Panc1 (cell line): ENCODE measurements at regions not wholly inside any gene's neighbourhood (a gene's known extent, or its start where the extent isn't known, plus 50 kb on each side); places are given as distances from the start of the nearest gene placed in this dataset.

Experiments used
- ATAC-seq: fragments of 200-7000 bp; cut with Tn5 transposase; 2 replicates; pipeline ENCODE4 v1.9.1; 2020; ENCODE audit warnings: mild to moderate bottlenecking, moderate library complexity
- BruUV-seq: library from RNA; stranded (reverse); fragments of 400-500 nt; replicated peaks from 2 replicates; lab custom pipeline; 2021; lab: Mats Ljungman, UMichigan
- CTCF ChIA-PET: fragments of 300-600 bp; sonication (Branson Sonifier 250); formaldehyde crosslinking; loops from one replicate; lab custom pipeline; 2022; ENCODE audit warnings: antibody characterized with exemption; lab: Charles Lee
- POLR2A ChIA-PET: fragments of 300-600 bp; sonication (Branson Sonifier 250); formaldehyde crosslinking; loops from one replicate; lab custom pipeline; 2022; ENCODE audit warnings: antibody characterized with exemption; lab: Charles Lee
- DNase-seq: peaks from one replicate; pipeline ENCODE4 v3.0.0-alpha.2; 2010; ENCODE audit warnings: low read depth, low spot score
- H3K27ac ChIP-seq: 2 replicates; pipeline ENCODE4 v1.5.1; 2011; ENCODE audit warnings: mild to moderate bottlenecking, low read length, inconsistent platforms
- H3K27me3 ChIP-seq: fragments of 200-500 bp; sonication (Bioruptor generic); 2 replicates; pipeline ENCODE4 v1.6.0; 2014; ENCODE audit warnings: low read length, inconsistent platforms; ENCODE audit not compliant: control insufficient read depth, insufficient read depth
- H3K36me3 ChIP-seq: fragments of 200-500 bp; sonication (Bioruptor generic); 2 replicates; pipeline ENCODE4 v1.5.1; 2014; ENCODE audit warnings: inconsistent platforms, mild to moderate bottlenecking, low read length, moderate library complexity; ENCODE audit not compliant: control insufficient read depth, insufficient read depth
- H3K4me1 ChIP-seq: 2 replicates; pipeline ENCODE4 v1.5.1; 2011; ENCODE audit warnings: inconsistent platforms, mild to moderate bottlenecking, low read length, moderate library complexity; ENCODE audit not compliant: control insufficient read depth, insufficient read depth
- H3K4me3 ChIP-seq, 2 experiments: 2 replicates each; pipeline ENCODE4 v1.5.1; 2011 to 2012; ENCODE audit warnings: low read depth in 2 of 2, low read length in 2 of 2, mild to moderate bottlenecking in 2 of 2, inconsistent platforms in 1 of 2, moderate library complexity in 1 of 2
- H3K9me3 ChIP-seq: fragments of 200-500 bp; sonication (Bioruptor generic); 2 replicates; pipeline ENCODE4 v1.5.1; 2014; ENCODE audit warnings: low read depth, mild to moderate bottlenecking, inconsistent platforms, low read length, moderate library complexity; ENCODE audit not compliant: control insufficient read depth, insufficient read depth
- POLR2AphosphoS5 ChIP-seq: IDR thresholded peaks from 2 replicates; pipeline ENCODE4 v1.6.1; 2012; ENCODE audit warnings: mild to moderate bottlenecking, low read depth, low read length, moderate library complexity
- SIN3A ChIP-seq: IDR thresholded peaks from 2 replicates; pipeline ENCODE4 v1.6.1; 2012; ENCODE audit warnings: low read depth, mild to moderate bottlenecking, low read length, moderate library complexity, borderline replicate concordance; ENCODE audit not compliant: insufficient read depth
- TCF7L2 ChIP-seq: IDR thresholded peaks from 2 replicates; pipeline ENCODE4 v1.6.1; 2011; ENCODE audit warnings: mild to moderate bottlenecking, low read depth, low read length, inconsistent platforms
- in situ Hi-C: cut with HindIII; loops from 2 replicates; pipeline ENCODE4 v1.10.0; 2016; ENCODE audit warnings: low sequenced_read_pairs, low pct_unique_long_range_greater_than_20kb
- intact Hi-C: fragments of 100-400 bp; cut with micrococcal nuclease; formaldehyde crosslinking; loops from one replicate; pipeline ENCODE4 v1.10.0; 2022; ENCODE audit not compliant: unreplicated experiment
- TF ChIP-seq, protein P1 (sequence below): fragments of 450-650 bp; IDR thresholded peaks from 2 replicates; pipeline ENCODE4 v1.5.1; 2017; ENCODE audit warnings: mild to moderate bottlenecking
- TF ChIP-seq, protein P2 (sequence below), 2 experiments: IDR thresholded peaks; 2 replicates each; pipeline ENCODE4 v1.6.1; 2011 to 2012; ENCODE audit warnings: low read depth in 2 of 2, control low read depth in 1 of 2, low read length in 1 of 2, mild to moderate bottlenecking in 1 of 2, moderate library complexity in 1 of 2; ENCODE audit not compliant: insufficient read depth in 1 of 2

- DNase-seq (no peak), ATAC-seq (no peak)
- CTCF ChIA-PET: no interaction called here
- H3K4me1 ChIP-seq: no peaks in the 10 kb centered on the region
- BruUV-seq: no TSS peak
- H3K4me3 ChIP-seq: no peak overlapping the region
- H3K27me3 ChIP-seq: no peaks in the 10 kb centered on the region
- intact Hi-C loops (no loop called here), in situ Hi-C loops (no loop called here)
- POLR2A ChIA-PET: no interaction called here
- TF ChIP-seq, protein P1, sequence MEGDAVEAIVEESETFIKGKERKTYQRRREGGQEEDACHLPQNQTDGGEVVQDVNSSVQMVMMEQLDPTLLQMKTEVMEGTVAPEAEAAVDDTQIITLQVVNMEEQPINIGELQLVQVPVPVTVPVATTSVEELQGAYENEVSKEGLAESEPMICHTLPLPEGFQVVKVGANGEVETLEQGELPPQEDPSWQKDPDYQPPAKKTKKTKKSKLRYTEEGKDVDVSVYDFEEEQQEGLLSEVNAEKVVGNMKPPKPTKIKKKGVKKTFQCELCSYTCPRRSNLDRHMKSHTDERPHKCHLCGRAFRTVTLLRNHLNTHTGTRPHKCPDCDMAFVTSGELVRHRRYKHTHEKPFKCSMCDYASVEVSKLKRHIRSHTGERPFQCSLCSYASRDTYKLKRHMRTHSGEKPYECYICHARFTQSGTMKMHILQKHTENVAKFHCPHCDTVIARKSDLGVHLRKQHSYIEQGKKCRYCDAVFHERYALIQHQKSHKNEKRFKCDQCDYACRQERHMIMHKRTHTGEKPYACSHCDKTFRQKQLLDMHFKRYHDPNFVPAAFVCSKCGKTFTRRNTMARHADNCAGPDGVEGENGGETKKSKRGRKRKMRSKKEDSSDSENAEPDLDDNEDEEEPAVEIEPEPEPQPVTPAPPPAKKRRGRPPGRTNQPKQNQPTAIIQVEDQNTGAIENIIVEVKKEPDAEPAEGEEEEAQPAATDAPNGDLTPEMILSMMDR: no peak
- TF ChIP-seq SIN3A (no peak), POLR2AphosphoS5 (no peak), TCF7L2 (no peak)
- TF ChIP-seq, protein P2, sequence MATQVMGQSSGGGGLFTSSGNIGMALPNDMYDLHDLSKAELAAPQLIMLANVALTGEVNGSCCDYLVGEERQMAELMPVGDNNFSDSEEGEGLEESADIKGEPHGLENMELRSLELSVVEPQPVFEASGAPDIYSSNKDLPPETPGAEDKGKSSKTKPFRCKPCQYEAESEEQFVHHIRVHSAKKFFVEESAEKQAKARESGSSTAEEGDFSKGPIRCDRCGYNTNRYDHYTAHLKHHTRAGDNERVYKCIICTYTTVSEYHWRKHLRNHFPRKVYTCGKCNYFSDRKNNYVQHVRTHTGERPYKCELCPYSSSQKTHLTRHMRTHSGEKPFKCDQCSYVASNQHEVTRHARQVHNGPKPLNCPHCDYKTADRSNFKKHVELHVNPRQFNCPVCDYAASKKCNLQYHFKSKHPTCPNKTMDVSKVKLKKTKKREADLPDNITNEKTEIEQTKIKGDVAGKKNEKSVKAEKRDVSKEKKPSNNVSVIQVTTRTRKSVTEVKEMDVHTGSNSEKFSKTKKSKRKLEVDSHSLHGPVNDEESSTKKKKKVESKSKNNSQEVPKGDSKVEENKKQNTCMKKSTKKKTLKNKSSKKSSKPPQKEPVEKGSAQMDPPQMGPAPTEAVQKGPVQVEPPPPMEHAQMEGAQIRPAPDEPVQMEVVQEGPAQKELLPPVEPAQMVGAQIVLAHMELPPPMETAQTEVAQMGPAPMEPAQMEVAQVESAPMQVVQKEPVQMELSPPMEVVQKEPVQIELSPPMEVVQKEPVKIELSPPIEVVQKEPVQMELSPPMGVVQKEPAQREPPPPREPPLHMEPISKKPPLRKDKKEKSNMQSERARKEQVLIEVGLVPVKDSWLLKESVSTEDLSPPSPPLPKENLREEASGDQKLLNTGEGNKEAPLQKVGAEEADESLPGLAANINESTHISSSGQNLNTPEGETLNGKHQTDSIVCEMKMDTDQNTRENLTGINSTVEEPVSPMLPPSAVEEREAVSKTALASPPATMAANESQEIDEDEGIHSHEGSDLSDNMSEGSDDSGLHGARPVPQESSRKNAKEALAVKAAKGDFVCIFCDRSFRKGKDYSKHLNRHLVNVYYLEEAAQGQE (IDR thresholded peaks at IDR 0.05; ENCODE audit: insufficient read depth in 1 of 2, low read depth in 2 of 2, low read length in 1 of 2): no peak
- H3K36me3 ChIP-seq: no peaks in the 10 kb centered on the region
- no peak overlapping the region for H3K27ac ChIP-seq
- H3K9me3 ChIP-seq: no peaks in the 10 kb centered on the region
Measured at GRCh38 chr14:53401646-53402045, 248.5 kb upstream of the DDHD1 start.

DNA sequence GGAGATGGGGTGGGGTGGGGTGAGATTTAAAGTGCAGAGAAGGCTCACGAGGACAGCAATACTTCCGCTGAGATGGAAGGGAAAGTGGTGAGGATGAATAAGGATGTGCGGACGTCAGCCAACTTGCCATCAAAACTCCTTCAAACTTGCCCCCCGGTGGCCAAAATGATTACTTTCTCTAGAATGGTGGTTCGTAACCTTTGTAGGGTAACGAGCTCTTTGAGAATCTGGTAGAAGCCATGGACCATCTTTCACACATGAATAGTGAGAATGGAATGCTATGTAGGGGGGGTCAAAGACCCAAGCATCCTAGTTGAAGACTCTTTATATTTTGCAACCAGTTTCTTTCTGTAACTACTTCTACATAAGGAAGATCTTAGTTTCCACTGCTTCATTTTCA is 245.9 kb upstream of the DDHD1 start:
- no peak overlapping the region for H3K4me3 ChIP-seq
- TF ChIP-seq, protein P1: peak; percentile 14; the same call in 1 of the 2 replicates
- TF ChIP-seq, protein P2 (IDR thresholded peaks at IDR 0.05; ENCODE audit: insufficient read depth in 1 of 2, low read depth in 2 of 2, low read length in 1 of 2): no peak
- TF ChIP-seq TCF7L2 (no peak), POLR2AphosphoS5 (no peak)
- BruUV-seq: no TSS peak
- H3K36me3 ChIP-seq: no peaks in the 10 kb centered on the region
- CTCF ChIA-PET: no interaction called here
- ATAC-seq: no peak
- H3K4me1 ChIP-seq: no peaks in the 10 kb centered on the region
- DNase-seq: no peak
- intact Hi-C loops: no loop called here
- H3K27ac ChIP-seq: no peak overlapping the region
- POLR2A ChIA-PET: no interaction called here
- H3K27me3 ChIP-seq: no peaks in the 10 kb centered on the region
- in situ Hi-C loops: no loop called here
- H3K9me3 ChIP-seq: no peaks in the 10 kb centered on the region
